ENCODE measurements at regions not wholly inside any gene's neighbourhood (a gene's known extent, or its start where the extent isn't known, plus 50 kb on each side); places are given as distances from the start of the nearest gene placed in this dataset.

DNA sequence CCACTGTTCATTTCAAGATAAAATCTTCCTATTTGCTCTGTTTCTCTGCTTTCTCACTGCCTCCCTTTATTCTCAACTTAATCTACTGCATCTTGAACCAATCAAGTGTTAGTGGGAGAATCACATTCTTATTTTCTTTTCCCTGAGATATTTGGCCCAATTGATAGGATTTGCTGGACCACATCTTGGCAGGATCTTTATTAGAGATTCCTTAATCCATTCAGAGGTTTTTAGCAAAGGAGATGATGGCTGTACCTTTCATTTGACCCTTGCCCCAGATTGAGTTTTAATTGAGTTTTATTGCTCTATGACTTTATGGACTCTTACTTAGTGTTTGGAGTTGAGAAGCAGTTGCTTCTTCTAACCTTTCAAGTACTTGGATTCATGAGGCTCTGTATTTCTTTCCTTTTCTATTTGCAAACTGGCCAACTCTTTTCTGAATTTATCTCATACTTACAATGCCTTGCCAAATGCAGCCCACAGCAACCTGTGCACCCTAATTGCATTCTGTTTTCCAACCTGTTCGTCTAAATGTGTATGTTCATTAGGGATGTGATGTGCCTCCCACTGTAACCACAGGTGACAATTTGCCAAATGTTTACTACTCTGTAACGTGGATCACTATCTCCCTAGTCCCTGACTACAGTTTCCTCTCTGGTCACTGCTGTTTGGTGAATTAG lies 274.8 kb upstream of the KAZN start:
- TF ChIP-seq, protein P1, sequence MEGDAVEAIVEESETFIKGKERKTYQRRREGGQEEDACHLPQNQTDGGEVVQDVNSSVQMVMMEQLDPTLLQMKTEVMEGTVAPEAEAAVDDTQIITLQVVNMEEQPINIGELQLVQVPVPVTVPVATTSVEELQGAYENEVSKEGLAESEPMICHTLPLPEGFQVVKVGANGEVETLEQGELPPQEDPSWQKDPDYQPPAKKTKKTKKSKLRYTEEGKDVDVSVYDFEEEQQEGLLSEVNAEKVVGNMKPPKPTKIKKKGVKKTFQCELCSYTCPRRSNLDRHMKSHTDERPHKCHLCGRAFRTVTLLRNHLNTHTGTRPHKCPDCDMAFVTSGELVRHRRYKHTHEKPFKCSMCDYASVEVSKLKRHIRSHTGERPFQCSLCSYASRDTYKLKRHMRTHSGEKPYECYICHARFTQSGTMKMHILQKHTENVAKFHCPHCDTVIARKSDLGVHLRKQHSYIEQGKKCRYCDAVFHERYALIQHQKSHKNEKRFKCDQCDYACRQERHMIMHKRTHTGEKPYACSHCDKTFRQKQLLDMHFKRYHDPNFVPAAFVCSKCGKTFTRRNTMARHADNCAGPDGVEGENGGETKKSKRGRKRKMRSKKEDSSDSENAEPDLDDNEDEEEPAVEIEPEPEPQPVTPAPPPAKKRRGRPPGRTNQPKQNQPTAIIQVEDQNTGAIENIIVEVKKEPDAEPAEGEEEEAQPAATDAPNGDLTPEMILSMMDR (IDR thresholded peaks at IDR 0.05; ENCODE audit: extremely low read depth in 1 of 2, insufficient read depth in 1 of 2, low read depth in 1 of 2, low read length in 2 of 2): no peak
- TF ChIP-seq POLR2A (IDR thresholded peaks at IDR 0.05; ENCODE audit: low read depth, low read length): no peak
- TF ChIP-seq MYC (IDR thresholded peaks at IDR 0.05; ENCODE audit: low read depth, low read length): no peak
- no peak for TF ChIP-seq POLR2AphosphoS5 (IDR thresholded peaks at IDR 0.05; ENCODE audit: insufficient read depth, low read depth, low read length)
- TF ChIP-seq EZH2 (IDR thresholded peaks at IDR 0.05; ENCODE audit: borderline replicate concordance, low read depth, low read length, severe bottlenecking): no peak
- TF ChIP-seq MAX (IDR thresholded peaks at IDR 0.05; ENCODE audit: insufficient read depth, insufficient read length): no peak
- TF ChIP-seq JUN (IDR thresholded peaks at IDR 0.05; ENCODE audit: borderline replicate concordance, insufficient read depth, insufficient read length, low read depth): no peak
- no peak for TF ChIP-seq FOS (IDR thresholded peaks at IDR 0.05; ENCODE audit: borderline replicate concordance, insufficient read depth, low read length)
